Loucy (cell line): ENCODE measurements at regions not wholly inside any gene's neighbourhood (a gene's known extent, or its start where the extent isn't known, plus 50 kb on each side); places are given as distances from the start of the nearest gene placed in this dataset.
"Not testable (repeated sequence)": the region's sequence is repeated elsewhere in the genome, so short reads cannot be mapped to it uniquely, and the experiment has no call there.

Experiments used
- H2AFZ ChIP-seq: fragments of 200-600 bp; sonication (generic); 2 replicates; pipeline ENCODE4 v1.6.0; 2016; ENCODE audit warnings: antibody characterized with exemption, mild to moderate bottlenecking, low read length, moderate library complexity
- H3F3A ChIP-seq: fragments of 200-600 bp; 2 replicates; pipeline ENCODE4 v1.6.0; 2016; ENCODE audit warnings: antibody characterized with exemption, low read depth, mild to moderate bottlenecking
- H3K27me3 ChIP-seq: fragments of 200-600 bp; sonication (generic); 2 replicates; pipeline ENCODE4 v1.6.1; 2014; ENCODE audit warnings: low read length, mild to moderate bottlenecking; ENCODE audit not compliant: insufficient read depth, poor library complexity, severe bottlenecking
- H3K36me3 ChIP-seq: fragments of 200-600 bp; sonication (generic); 2 replicates; pipeline ENCODE4 v1.6.1; 2016; ENCODE audit warnings: low read length; ENCODE audit not compliant: insufficient read depth
- H3K4me1 ChIP-seq: fragments of 200-600 bp; sonication (generic); 2 replicates; pipeline ENCODE4 v1.5.1; 2014; ENCODE audit warnings: low read length, mild to moderate bottlenecking; ENCODE audit not compliant: insufficient read depth, poor library complexity, severe bottlenecking
- H3K4me2 ChIP-seq: fragments of 200-600 bp; sonication (generic); 2 replicates; pipeline ENCODE4 v1.6.0; 2014; ENCODE audit warnings: antibody characterized with exemption, low read length, low read depth, mild to moderate bottlenecking; ENCODE audit not compliant: poor library complexity, severe bottlenecking
- H3K4me3 ChIP-seq: fragments of 200-600 bp; sonication (generic); 2 replicates; pipeline ENCODE4 v1.5.1; 2014; ENCODE audit warnings: low read length, mild to moderate bottlenecking, mixed read lengths; ENCODE audit not compliant: poor library complexity, severe bottlenecking
- H3K79me2 ChIP-seq: fragments of 200-600 bp; sonication (generic); 2 replicates; pipeline ENCODE4 v1.6.1; 2014; ENCODE audit warnings: low read length; ENCODE audit not compliant: insufficient read depth
- H3K9ac ChIP-seq: fragments of 200-600 bp; sonication (generic); 2 replicates; pipeline ENCODE4 v1.6.0; 2014; ENCODE audit warnings: mild to moderate bottlenecking, low read depth, low read length, moderate library complexity; ENCODE audit not compliant: poor library complexity, severe bottlenecking
- H3K9me2 ChIP-seq: fragments of 200-600 bp; sonication (generic); replicated peaks from 2 replicates; pipeline ENCODE4 v1.6.1; 2016; ENCODE audit warnings: low read depth, low read length, mixed read lengths
- H3K9me3 ChIP-seq: fragments of 200-600 bp; sonication (generic); 2 replicates; pipeline ENCODE4 v1.6.1; 2014; ENCODE audit warnings: mild to moderate bottlenecking, antibody characterized with exemption, low read length, low read depth; ENCODE audit not compliant: insufficient read depth
- H4K20me1 ChIP-seq: fragments of 200-600 bp; sonication (generic); 2 replicates; pipeline ENCODE4 v1.6.0; 2014; ENCODE audit warnings: antibody characterized with exemption, low read length, mild to moderate bottlenecking; ENCODE audit not compliant: insufficient read depth, poor library complexity, severe bottlenecking
- CTCF ChIP-seq: fragments of 200-600 bp; sonication (generic); conservative IDR thresholded peaks from 2 replicates; pipeline ENCODE4 v1.5.1; 2014; ENCODE audit warnings: mild to moderate bottlenecking, antibody characterized with exemption, low read length
- EZH2phosphoT487 ChIP-seq: fragments of 200-600 bp; IDR thresholded peaks from 2 replicates; pipeline ENCODE4 v1.6.1; 2018; ENCODE audit warnings: antibody characterized with exemption, mild to moderate bottlenecking, moderate library complexity, borderline replicate concordance

GRCh38 chr17:43312011-43312410 is 78.2 kb upstream of the RNU2-1 start:
- Histone ChIP-seq H4K20me1 (no peaks in the 10 kb centered on the region), H3K9me3 (no peaks in the 10 kb centered on the region), H3K4me1 (no peaks in the 10 kb centered on the region), H3K4me2 (no peak overlapping the region), H3K9me2 (no peaks in the 10 kb centered on the region), H3K9ac (no peak overlapping the region), H3K36me3 (no peaks in the 10 kb centered on the region), H2AFZ (no peak overlapping the region), H3K79me2 (no peaks in the 10 kb centered on the region), H3K4me3 (no peak overlapping the region), H3F3A (peaks cover 5% of the 10 kb centered on the region; the same call in 1 of the 2 replicates), H3K27me3 (no peaks in the 10 kb centered on the region)
- TF ChIP-seq EZH2phosphoT487 (no peak), CTCF (no peak)

- H4K20me1 ChIP-seq: no peaks in the 10 kb centered on the region
- H3K4me2 ChIP-seq: no peak overlapping the region
- H3K4me1 ChIP-seq: no peaks in the 10 kb centered on the region
- H3K9ac ChIP-seq: no peak overlapping the region
- no peaks in the 10 kb centered on the region for H3K9me2 ChIP-seq
- no peaks in the 10 kb centered on the region for H3K36me3 ChIP-seq
- H3K9me3 ChIP-seq: no peaks in the 10 kb centered on the region
- H3K4me3 ChIP-seq: no peak overlapping the region
- no peak for TF ChIP-seq EZH2phosphoT487
- no peaks in the 10 kb centered on the region for H3K27me3 ChIP-seq
- H3F3A ChIP-seq: peaks cover 5% of the 10 kb centered on the region; the same call in 1 of the 2 replicates
- no peaks in the 10 kb centered on the region for H3K79me2 ChIP-seq
- no peak overlapping the region for H2AFZ ChIP-seq
These were observed 75.9 kb upstream of the RNU2-1 start for GRCh38 chr17:43309505-43310332.

- H3K4me1 ChIP-seq: no peaks in the 10 kb centered on the region
- H3K27me3 ChIP-seq: no peaks in the 10 kb centered on the region
- peaks cover 5% of the 10 kb centered on the region; the same call in 1 of the 2 replicates for H3F3A ChIP-seq
- no peak overlapping the region for H3K4me2 ChIP-seq
- H3K9me2 ChIP-seq: no peaks in the 10 kb centered on the region
- no peak overlapping the region for H3K9ac ChIP-seq
- no peaks in the 10 kb centered on the region for H3K79me2 ChIP-seq
- no peaks in the 10 kb centered on the region for H4K20me1 ChIP-seq
- H2AFZ ChIP-seq: no peak overlapping the region
- no peaks in the 10 kb centered on the region for H3K36me3 ChIP-seq
- no peak for TF ChIP-seq CTCF
- no peak for TF ChIP-seq EZH2phosphoT487
- H3K4me3 ChIP-seq: no peak overlapping the region
- H3K9me3 ChIP-seq: no peaks in the 10 kb centered on the region
These were observed 75.2 kb upstream of the RNU2-1 start for GRCh38 chr17:43308999-43309398.

GRCh38 chr17:43304792-43305191 is 71.0 kb upstream of the RNU2-1 start:
- H3K79me2 ChIP-seq, H3K27me3 ChIP-seq, H3K4me1 ChIP-seq, H3K9me2 ChIP-seq, H3K36me3 ChIP-seq, H3K9me3 ChIP-seq, H3K9ac ChIP-seq, H3K4me2 ChIP-seq, H4K20me1 ChIP-seq, H3F3A ChIP-seq, H2AFZ ChIP-seq, H3K4me3 ChIP-seq: not testable (repeated sequence)

- H4K20me1 ChIP-seq, H3K4me1 ChIP-seq, H3K79me2 ChIP-seq, H3K4me3 ChIP-seq, H3K9ac ChIP-seq, H3K27me3 ChIP-seq, H3F3A ChIP-seq, H3K9me3 ChIP-seq, H3K9me2 ChIP-seq, H2AFZ ChIP-seq, H3K4me2 ChIP-seq, H3K36me3 ChIP-seq: not testable (repeated sequence)
These were observed 69.3 kb upstream of the RNU2-1 start for GRCh38 chr17:43303049-43303448.
